IMR-90 (cell line): ENCODE measurements at regions not wholly inside any gene's neighbourhood (a gene's known extent, or its start where the extent isn't known, plus 50 kb on each side); places are given as distances from the start of the nearest gene placed in this dataset.

ENCODE experiments used
- ATAC-seq: fragments of 200-7000 bp; cut with Tn5 transposase; 2 replicates; pipeline ENCODE4 v1.9.1; 2020; ENCODE audit warnings: low read depth, mild to moderate bottlenecking, moderate library complexity
- BruUV-seq: library from RNA; stranded (reverse); fragments of 400-500 nt; replicated peaks from 2 replicates; lab custom pipeline; 2021; lab: Mats Ljungman, UMichigan
- CTCF ChIA-PET: fragments of 300-600 bp; formaldehyde crosslinking; extraction: SDS; loops from one replicate; lab custom pipeline; 2021; ENCODE audit warnings: antibody characterized with exemption; lab: Yijun Ruan, JAX
- POLR2A ChIA-PET: fragments of 300-600 bp; sonication (Branson Sonifier 250); formaldehyde crosslinking; loops from one replicate; lab custom pipeline; 2022; ENCODE audit warnings: antibody characterized with exemption; ENCODE audit not compliant: unreplicated experiment; lab: Charles Lee
- DNase-seq: peaks from one replicate; pipeline ENCODE4 v3.0.0; 2013
- H2AFZ ChIP-seq: replicated peaks from 2 replicates; pipeline ENCODE3; 2013; ENCODE audit warnings: low read length, mild to moderate bottlenecking; ENCODE audit not compliant: poor library complexity
- H2AK5ac ChIP-seq: 2 replicates; pipeline ENCODE4 v1.6.1; 2013; ENCODE audit warnings: low read depth, low read length, inconsistent platforms
- H2AK9ac ChIP-seq: replicated peaks from 2 replicates; pipeline ENCODE3; 2013; ENCODE audit warnings: mild to moderate bottlenecking, low read depth, low read length, moderate library complexity; ENCODE audit not compliant: poor library complexity
- H2BK120ac ChIP-seq: 2 replicates; pipeline ENCODE4 v1.6.1; 2013; ENCODE audit warnings: low read depth, low read length, inconsistent platforms
- H2BK15ac ChIP-seq: 3 replicates; pipeline ENCODE4 v1.6.1; 2013; ENCODE audit warnings: low read depth, low read length, inconsistent platforms
- H2BK20ac ChIP-seq: 2 replicates; pipeline ENCODE4 v1.6.1; 2013; ENCODE audit warnings: low read depth, mild to moderate bottlenecking, inconsistent platforms, low read length, moderate library complexity
- H2BK5ac ChIP-seq: 2 replicates; pipeline ENCODE4 v1.6.1; 2013; ENCODE audit warnings: mild to moderate bottlenecking, low read depth, low read length, inconsistent platforms; ENCODE audit not compliant: poor library complexity, severe bottlenecking
- H3K14ac ChIP-seq: replicated peaks from 2 replicates; pipeline ENCODE4 v1.6.1; 2013; ENCODE audit warnings: low read depth, low read length, inconsistent platforms
- H3K18ac ChIP-seq: 2 replicates; pipeline ENCODE4 v1.6.1; 2013; ENCODE audit warnings: low read depth, low read length, control low read depth
- H3K23ac ChIP-seq: 2 replicates; pipeline ENCODE4 v1.6.1; 2013; ENCODE audit warnings: low read depth, low read length, inconsistent platforms
- H3K27ac ChIP-seq: 2 replicates; pipeline ENCODE4 v1.5.1; 2013; ENCODE audit warnings: mild to moderate bottlenecking, control low read depth, low read length; ENCODE audit not compliant: insufficient read depth
- H3K27me3 ChIP-seq: 2 replicates; pipeline ENCODE4 v1.6.1; 2013; ENCODE audit warnings: low read length; ENCODE audit not compliant: control insufficient read depth, insufficient read depth
- H3K36me3 ChIP-seq: 2 replicates; pipeline ENCODE4 v1.6.1; 2013; ENCODE audit warnings: low read length, mixed read lengths; ENCODE audit not compliant: control insufficient read depth, insufficient read depth
- H3K4ac ChIP-seq: 2 replicates; pipeline ENCODE4 v1.6.1; 2013; ENCODE audit warnings: low read depth, low read length, inconsistent platforms
- H3K4me1 ChIP-seq: 2 replicates; pipeline ENCODE4 v1.6.1; 2013; ENCODE audit warnings: low read length, mixed read lengths; ENCODE audit not compliant: control insufficient read depth, insufficient read depth
- H3K4me2 ChIP-seq: 2 replicates; pipeline ENCODE4 v1.6.1; 2013; ENCODE audit warnings: low read depth, mild to moderate bottlenecking, control low read depth, low read length, moderate library complexity
- H3K4me3 ChIP-seq: 2 replicates; pipeline ENCODE4 v1.5.1; 2013; ENCODE audit warnings: low read depth, mild to moderate bottlenecking, control low read depth, low read length, moderate library complexity; ENCODE audit not compliant: insufficient read depth
- H3K56ac ChIP-seq: 2 replicates; pipeline ENCODE4 v1.6.1; 2013; ENCODE audit warnings: low read length, inconsistent platforms; ENCODE audit not compliant: insufficient read depth; ENCODE audit errors: extremely low read depth
- H3K79me1 ChIP-seq, 2 experiments: 2 replicates each; pipeline ENCODE4 v1.6.1; 2013; ENCODE audit warnings: low read length in 2 of 2, inconsistent platforms in 1 of 2, low read depth in 1 of 2
- H3K9ac ChIP-seq: 2 replicates; pipeline ENCODE4 v1.6.1; 2013; ENCODE audit warnings: low read depth, low read length, control low read depth
- H3K9me1 ChIP-seq: 2 replicates; pipeline ENCODE4 v1.6.1; 2013; ENCODE audit warnings: low read length, inconsistent platforms; ENCODE audit not compliant: insufficient read depth
- H3K9me3 ChIP-seq: 2 replicates; pipeline ENCODE4 v1.6.1; 2013; ENCODE audit warnings: low read length; ENCODE audit not compliant: control insufficient read depth, insufficient read depth
- H4K20me1 ChIP-seq: 2 replicates; pipeline ENCODE4 v1.6.1; 2013; ENCODE audit warnings: low read length, inconsistent platforms; ENCODE audit not compliant: insufficient read depth
- H4K5ac ChIP-seq: 2 replicates; pipeline ENCODE4 v1.6.1; 2013; ENCODE audit warnings: mild to moderate bottlenecking, low read depth, low read length, control low read depth
- H4K8ac ChIP-seq, 2 experiments: 2 replicates each; pipeline ENCODE4 v1.6.1; 2013; ENCODE audit warnings: low read depth in 2 of 2, low read length in 2 of 2, control low read depth in 1 of 2, inconsistent platforms in 1 of 2
- H4K91ac ChIP-seq: 2 replicates; pipeline ENCODE4 v1.6.1; 2013; ENCODE audit warnings: low read depth, low read length, inconsistent platforms; ENCODE audit not compliant: insufficient read depth
- BHLHE40 ChIP-seq: fragments of 150-350 bp; IDR thresholded peaks from 2 replicates; pipeline ENCODE4 v1.6.1; 2016; ENCODE audit warnings: mild to moderate bottlenecking, low read depth, low read length
- CEBPB ChIP-seq: IDR thresholded peaks from 2 replicates; pipeline ENCODE4 v1.6.1; 2012; ENCODE audit warnings: low read depth, low read length, improper control_type of control experiment
- CHD1 ChIP-seq: IDR thresholded peaks from 2 replicates; pipeline ENCODE4 v1.6.1; 2012; ENCODE audit warnings: low read depth, low read length, improper control_type of control experiment
- FOS ChIP-seq: fragments of 150-350 bp; IDR thresholded peaks from 2 replicates; pipeline ENCODE4 v1.6.1; 2016; ENCODE audit warnings: low read depth, low read length
- MAFK ChIP-seq: IDR thresholded peaks from 2 replicates; pipeline ENCODE4 v1.6.1; 2012; ENCODE audit warnings: low read depth, low read length, improper control_type of control experiment
- MAZ ChIP-seq: IDR thresholded peaks from 2 replicates; pipeline ENCODE4 v1.6.1; 2012; ENCODE audit warnings: low read depth, mild to moderate bottlenecking, low read length, improper control_type of control experiment, moderate library complexity, borderline replicate concordance
- MXI1 ChIP-seq: IDR thresholded peaks from 2 replicates; pipeline ENCODE4 v1.6.1; 2012; ENCODE audit warnings: low read depth, mild to moderate bottlenecking, low read length, moderate library complexity, borderline replicate concordance
- NFE2L2 ChIP-seq: fragments of 150-350 bp; IDR thresholded peaks from 2 replicates; pipeline ENCODE4 v1.6.1; 2016; ENCODE audit warnings: low read depth, mild to moderate bottlenecking, low read length
- POLR2A ChIP-seq: IDR thresholded peaks from 2 replicates; pipeline ENCODE4 v1.6.1; 2012; ENCODE audit warnings: mild to moderate bottlenecking, low read depth, low read length
- RAD21 ChIP-seq: IDR thresholded peaks from 2 replicates; pipeline ENCODE4 v1.6.1; 2012; ENCODE audit warnings: low read length, improper control_type of control experiment
- RCOR1 ChIP-seq: IDR thresholded peaks from 2 replicates; pipeline ENCODE4 v1.6.1; 2012; ENCODE audit warnings: mild to moderate bottlenecking, low read length, improper control_type of control experiment; ENCODE audit not compliant: insufficient replicate concordance
- RFX5 ChIP-seq: IDR thresholded peaks from 2 replicates; pipeline ENCODE4 v1.8.0; 2012; ENCODE audit warnings: low read depth, mild to moderate bottlenecking, low read length, moderate library complexity
- SMC3 ChIP-seq: fragments of 150-350 bp; IDR thresholded peaks from 2 replicates; pipeline ENCODE4 v1.6.1; 2016; ENCODE audit warnings: low read depth, mild to moderate bottlenecking, antibody characterized with exemption, low read length, moderate library complexity
- WGBS, 2 experiments: methylation state at CpG; one replicate each; pipeline versions ENCODE4 v1.1.5 to v1.1.7; 2013; ENCODE audit warnings: missing lambda C conversion rate in 2 of 2; ENCODE audit not compliant: insufficient read length in 1 of 2; ENCODE audit errors: extremely low coverage in 2 of 2; 5-methylcytosine and 5-hydroxymethylcytosine counted together
- dilution Hi-C: fragments of 300-500 bp; cut with HindIII; formaldehyde crosslinking; loops from one replicate; pipeline ENCODE4 v1.14.3; 2018; ENCODE audit warnings: low sequenced_read_pairs; ENCODE audit not compliant: unreplicated experiment
- in situ Hi-C: fragments of 300-500 bp; cut with MboI; formaldehyde crosslinking; loops from 3 replicates; pipeline ENCODE4 v1.14.3; 2019; ENCODE audit warnings: low sequenced_read_pairs, inconsistent platforms, mixed read lengths
- intact Hi-C: fragments of 100-400 bp; cut with micrococcal nuclease; formaldehyde crosslinking; loops from 2 replicates; pipeline ENCODE4 v1.10.0; 2022
- TF ChIP-seq, protein P1 (sequence below): fragments of 150-350 bp; IDR thresholded peaks from 2 replicates; pipeline ENCODE4 v1.6.1; 2017; ENCODE audit warnings: mild to moderate bottlenecking, antibody characterized with exemption, low read length, low read depth
- TF ChIP-seq, protein P2 (sequence below): conservative IDR thresholded peaks from 2 replicates; pipeline ENCODE4 v1.5.1; 2012; ENCODE audit warnings: mild to moderate bottlenecking, low read depth, low read length, improper control_type of control experiment
- TF ChIP-seq, protein P3 (sequence below): fragments of 150-350 bp; IDR thresholded peaks from 2 replicates; pipeline ENCODE4 v1.6.1; 2016; ENCODE audit warnings: low read depth, mild to moderate bottlenecking, low read length, moderate library complexity, borderline replicate concordance

DNA sequence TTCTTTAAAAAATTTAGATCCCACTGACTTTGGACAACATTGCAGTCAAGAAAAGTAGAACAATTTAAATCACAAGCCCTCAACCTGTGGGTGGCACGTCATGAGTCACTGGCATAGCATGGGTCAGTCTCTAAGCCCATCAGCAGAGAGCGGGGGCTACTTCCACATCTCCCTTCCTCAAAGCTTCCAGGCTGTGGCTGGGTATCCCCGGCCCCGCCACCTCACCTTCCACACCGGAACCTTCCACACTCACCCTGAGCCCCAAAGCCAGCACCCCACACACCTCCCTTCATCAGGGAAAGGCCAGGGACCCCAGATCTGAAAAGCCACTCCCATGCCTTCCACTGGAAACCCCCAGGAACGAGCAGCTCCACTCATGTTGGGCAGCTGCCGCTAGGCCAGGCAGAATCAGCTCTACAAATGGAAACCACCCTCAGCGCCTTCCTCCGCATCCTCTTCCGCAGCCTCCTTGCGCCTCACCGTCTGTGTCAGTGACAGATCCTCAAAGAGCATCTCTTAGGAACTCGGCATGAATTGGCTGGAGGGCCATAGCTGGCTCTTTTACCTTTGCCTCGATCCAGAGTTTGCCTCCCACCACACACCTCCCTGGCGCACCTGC, 156.5 kb downstream of the ERCC6L2 start:
- Histone ChIP-seq H3K79me1 (no peaks in the 10 kb centered on the region), H3K4me2 (no peak overlapping the region), H3K9me3 (peaks cover 10% of the 10 kb centered on the region; the same call in 1 of the 2 replicates), H2AK5ac (no peak overlapping the region), H3K4ac (no peak overlapping the region), H3K9ac (no peak overlapping the region), H3K4me1 (no peaks in the 10 kb centered on the region; the same call in 1 of the 2 replicates), H2BK5ac (no peak overlapping the region), H3K23ac (no peak overlapping the region), H2AFZ (no peak overlapping the region), H3K27me3 (peaks cover 46% of the 10 kb centered on the region), H3K18ac (no peak overlapping the region), H3K56ac (no peak overlapping the region), H4K20me1 (no peaks in the 10 kb centered on the region), H2BK15ac (no peak overlapping the region), H2BK120ac (no peak overlapping the region), H3K4me3 (no peak overlapping the region), H2AK9ac (no peak overlapping the region), H2BK20ac (no peak overlapping the region), H3K36me3 (no peaks in the 10 kb centered on the region), H4K8ac (no peak overlapping the region), H4K91ac (no peak overlapping the region), H3K9me1 (no peaks in the 10 kb centered on the region), H3K14ac (no peak overlapping the region), H3K27ac (no peak overlapping the region), H4K5ac (no peak overlapping the region)
- TF ChIP-seq, protein P1, sequence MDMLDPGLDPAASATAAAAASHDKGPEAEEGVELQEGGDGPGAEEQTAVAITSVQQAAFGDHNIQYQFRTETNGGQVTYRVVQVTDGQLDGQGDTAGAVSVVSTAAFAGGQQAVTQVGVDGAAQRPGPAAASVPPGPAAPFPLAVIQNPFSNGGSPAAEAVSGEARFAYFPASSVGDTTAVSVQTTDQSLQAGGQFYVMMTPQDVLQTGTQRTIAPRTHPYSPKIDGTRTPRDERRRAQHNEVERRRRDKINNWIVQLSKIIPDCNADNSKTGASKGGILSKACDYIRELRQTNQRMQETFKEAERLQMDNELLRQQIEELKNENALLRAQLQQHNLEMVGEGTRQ = no peak
- TF ChIP-seq SMC3 = no peak
- no peak for TF ChIP-seq MAFK
- TF ChIP-seq MXI1 = no peak
- TF ChIP-seq POLR2A = no peak
- no peak for TF ChIP-seq CEBPB
- TF ChIP-seq BHLHE40 = no peak
- TF ChIP-seq MAZ = no peak
- TF ChIP-seq RFX5 = no peak
- TF ChIP-seq CHD1 = no peak
- TF ChIP-seq, protein P2, sequence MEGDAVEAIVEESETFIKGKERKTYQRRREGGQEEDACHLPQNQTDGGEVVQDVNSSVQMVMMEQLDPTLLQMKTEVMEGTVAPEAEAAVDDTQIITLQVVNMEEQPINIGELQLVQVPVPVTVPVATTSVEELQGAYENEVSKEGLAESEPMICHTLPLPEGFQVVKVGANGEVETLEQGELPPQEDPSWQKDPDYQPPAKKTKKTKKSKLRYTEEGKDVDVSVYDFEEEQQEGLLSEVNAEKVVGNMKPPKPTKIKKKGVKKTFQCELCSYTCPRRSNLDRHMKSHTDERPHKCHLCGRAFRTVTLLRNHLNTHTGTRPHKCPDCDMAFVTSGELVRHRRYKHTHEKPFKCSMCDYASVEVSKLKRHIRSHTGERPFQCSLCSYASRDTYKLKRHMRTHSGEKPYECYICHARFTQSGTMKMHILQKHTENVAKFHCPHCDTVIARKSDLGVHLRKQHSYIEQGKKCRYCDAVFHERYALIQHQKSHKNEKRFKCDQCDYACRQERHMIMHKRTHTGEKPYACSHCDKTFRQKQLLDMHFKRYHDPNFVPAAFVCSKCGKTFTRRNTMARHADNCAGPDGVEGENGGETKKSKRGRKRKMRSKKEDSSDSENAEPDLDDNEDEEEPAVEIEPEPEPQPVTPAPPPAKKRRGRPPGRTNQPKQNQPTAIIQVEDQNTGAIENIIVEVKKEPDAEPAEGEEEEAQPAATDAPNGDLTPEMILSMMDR = no peak
- TF ChIP-seq NFE2L2 = no peak
- TF ChIP-seq, protein P3, sequence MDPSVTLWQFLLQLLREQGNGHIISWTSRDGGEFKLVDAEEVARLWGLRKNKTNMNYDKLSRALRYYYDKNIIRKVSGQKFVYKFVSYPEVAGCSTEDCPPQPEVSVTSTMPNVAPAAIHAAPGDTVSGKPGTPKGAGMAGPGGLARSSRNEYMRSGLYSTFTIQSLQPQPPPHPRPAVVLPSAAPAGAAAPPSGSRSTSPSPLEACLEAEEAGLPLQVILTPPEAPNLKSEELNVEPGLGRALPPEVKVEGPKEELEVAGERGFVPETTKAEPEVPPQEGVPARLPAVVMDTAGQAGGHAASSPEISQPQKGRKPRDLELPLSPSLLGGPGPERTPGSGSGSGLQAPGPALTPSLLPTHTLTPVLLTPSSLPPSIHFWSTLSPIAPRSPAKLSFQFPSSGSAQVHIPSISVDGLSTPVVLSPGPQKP = no peak
- no peak for TF ChIP-seq RAD21
- TF ChIP-seq FOS = no peak
- no peak for TF ChIP-seq RCOR1
- dilution Hi-C loops = no loop called here
- intact Hi-C loops = no loop called here
- DNase-seq (no peak), ATAC-seq (no peak)
- no TSS peak for BruUV-seq
- WGBS, 2 experiments = 86% methylated on average over 12 of the region's 15 CpGs; no CpG with 5 or more reads in 1 of the 2 experiments
- in situ Hi-C loops = no loop called here
- POLR2A ChIA-PET = no interaction called here
- CTCF ChIA-PET = no interaction called here
